ENCODE measurements at regions not wholly inside any gene's neighbourhood (a gene's known extent, or its start where the extent isn't known, plus 50 kb on each side); places are given as distances from the start of the nearest gene placed in this dataset.

DNA sequence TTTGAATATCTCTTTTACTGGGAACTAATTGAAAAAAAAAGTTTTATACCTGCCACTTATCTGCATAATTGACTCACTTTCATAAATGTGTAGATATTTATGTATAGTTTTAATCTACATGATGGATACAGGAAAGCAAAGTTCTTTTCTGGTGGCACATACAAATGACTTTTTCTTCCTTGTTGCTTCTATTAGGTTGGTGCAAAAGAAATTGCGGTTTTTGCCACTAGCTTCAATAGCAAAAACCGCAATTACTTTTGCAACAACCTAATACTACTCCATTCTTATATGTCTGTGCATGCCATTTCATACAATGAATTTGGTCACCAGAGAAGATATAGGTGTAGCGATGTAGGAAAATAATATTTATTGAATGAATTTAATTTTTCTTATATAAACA, 344.5 kb upstream of the PCDH20 start:
- no peaks in the 10 kb centered on the region for H3K4me1 ChIP-seq
- H3K9me3 ChIP-seq: peaks cover 3% of the 10 kb centered on the region; the same call in 1 of the 2 replicates
- H3K27me3 ChIP-seq: no peaks in the 10 kb centered on the region
- no peaks in the 10 kb centered on the region for H3K36me3 ChIP-seq
- no peak for DNase-seq
- no peak overlapping the region for H3K4me3 ChIP-seq (ENCODE audit: low read depth, low read length)
- no peak for TF ChIP-seq CTCF (IDR thresholded peaks at IDR 0.05; ENCODE audit: low read depth, low read length)

DNA sequence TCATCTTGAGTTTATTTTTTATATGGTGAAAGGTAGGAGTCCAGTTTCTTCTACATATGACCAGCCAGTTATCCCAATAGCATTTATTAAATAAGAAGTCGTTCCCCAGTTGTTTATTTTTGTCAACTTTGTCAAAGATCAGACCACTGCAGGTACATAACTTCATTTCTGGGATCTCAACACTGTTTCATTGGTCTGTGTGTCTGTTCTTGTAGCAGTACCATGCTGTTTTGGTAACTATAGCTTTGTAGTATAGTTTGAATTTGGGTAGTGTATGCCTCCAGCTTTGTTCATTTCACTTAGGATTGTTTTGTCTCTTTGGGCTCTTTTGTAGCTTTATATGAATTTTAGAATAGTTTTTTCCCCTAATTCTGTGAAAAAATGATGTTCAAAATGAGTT, 340.4 kb upstream of the PCDH20 start:
- no peaks in the 10 kb centered on the region for H3K4me1 ChIP-seq
- H3K36me3 ChIP-seq: no peaks in the 10 kb centered on the region
- no peaks in the 10 kb centered on the region for H3K27me3 ChIP-seq
- H3K4me3 ChIP-seq (ENCODE audit: low read depth, low read length): no peak overlapping the region
- H3K9me3 ChIP-seq: peaks cover 3% of the 10 kb centered on the region; the same call in 1 of the 2 replicates
- DNase-seq: no peak
- TF ChIP-seq CTCF (IDR thresholded peaks at IDR 0.05; ENCODE audit: low read depth, low read length): no peak

DNA sequence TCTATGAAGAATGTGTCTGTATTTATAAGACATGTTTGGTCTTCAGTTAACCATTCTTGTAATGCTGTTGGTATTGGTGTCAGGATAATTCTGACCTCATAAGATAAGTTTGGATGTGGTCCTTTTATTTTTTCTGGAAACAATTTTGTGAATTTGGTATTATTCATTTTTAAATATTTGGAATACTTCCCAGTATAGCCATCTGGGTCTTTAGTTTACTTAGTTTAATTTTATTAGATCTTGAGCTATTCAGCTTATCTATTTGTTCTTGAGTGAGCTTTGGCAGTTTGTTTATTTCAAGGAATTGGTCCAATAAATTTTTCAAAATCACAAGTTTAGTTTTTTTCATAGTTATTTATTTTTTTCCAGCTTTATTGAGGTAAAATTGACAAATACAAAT, 335.4 kb upstream of the PCDH20 start:
- no peak for DNase-seq
- H3K4me3 ChIP-seq (ENCODE audit: low read depth, low read length): no peak overlapping the region
- H3K9me3 ChIP-seq: peaks cover 3% of the 10 kb centered on the region; the same call in 1 of the 2 replicates
- H3K27me3 ChIP-seq: no peaks in the 10 kb centered on the region
- TF ChIP-seq CTCF (IDR thresholded peaks at IDR 0.05; ENCODE audit: low read depth, low read length): no peak
- H3K36me3 ChIP-seq: no peaks in the 10 kb centered on the region
- no peaks in the 10 kb centered on the region for H3K4me1 ChIP-seq

DNA sequence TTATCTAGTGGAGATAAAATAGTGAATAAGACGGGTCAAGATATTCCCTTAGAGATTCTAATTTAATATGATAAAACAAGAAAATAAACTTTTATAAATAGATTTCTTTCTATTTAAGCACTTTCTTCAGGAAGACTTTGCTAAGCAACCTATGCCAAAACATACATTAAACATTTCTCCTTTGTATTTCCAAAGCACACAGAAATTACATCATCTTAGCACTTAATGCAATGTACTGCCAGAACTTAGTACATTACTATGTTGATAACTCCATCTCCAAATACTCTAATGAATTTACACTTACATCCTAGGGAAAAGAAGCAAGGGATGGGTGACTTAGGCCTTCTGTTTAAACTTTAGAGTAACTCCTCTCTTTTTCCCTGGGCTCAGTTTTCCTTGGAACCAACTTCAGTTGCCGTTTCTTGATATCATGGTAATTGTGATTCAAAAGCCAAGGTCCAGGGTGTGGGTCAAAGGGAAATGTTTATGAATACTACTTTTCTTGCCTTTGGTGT, 322.6 kb upstream of the PCDH20 start:
- Histone ChIP-seq H3K27me3 (no peaks in the 10 kb centered on the region), H3K9me3 (no peaks in the 10 kb centered on the region), H3K36me3 (no peaks in the 10 kb centered on the region), H3K4me1 (no peaks in the 10 kb centered on the region), H3K4me3 (ENCODE audit: low read depth, low read length) (no peak overlapping the region)
- DNase-seq: no peak
- TF ChIP-seq CTCF (IDR thresholded peaks at IDR 0.05; ENCODE audit: low read depth, low read length): no peak

GRCh38 chr13:61734683-61735082, 319.0 kb upstream of the PCDH20 start:
- no peak for TF ChIP-seq CTCF (IDR thresholded peaks at IDR 0.05; ENCODE audit: low read depth, low read length)

DNA sequence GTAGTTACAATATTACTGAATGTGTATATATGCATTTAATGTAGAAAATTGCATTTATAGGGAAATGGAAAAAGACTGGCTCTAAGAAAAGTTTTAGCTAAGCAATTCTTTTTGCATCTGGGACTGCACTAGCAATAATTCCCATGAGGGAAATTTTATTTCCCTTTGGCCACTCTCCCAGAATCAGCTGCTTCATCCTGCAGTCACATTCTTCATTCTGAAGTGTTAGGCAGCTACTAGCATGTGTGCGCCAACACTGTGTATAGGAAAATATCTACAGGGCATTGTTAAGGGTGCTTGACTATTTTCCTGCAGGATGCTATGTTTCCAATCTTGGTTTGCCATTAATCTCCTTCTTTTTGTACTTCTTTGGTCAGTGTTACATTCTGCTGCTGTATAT, 312.8 kb upstream of the PCDH20 start:
- H3K36me3 ChIP-seq: no peaks in the 10 kb centered on the region
- DNase-seq: peak; percentile 32
- H3K4me3 ChIP-seq (ENCODE audit: low read depth, low read length): no peak overlapping the region
- H3K4me1 ChIP-seq: 0 out of 2 replicates have a peak, but pooled peaks cover 3% of the 10 kb centered on the region
- H3K9me3 ChIP-seq: no peaks in the 10 kb centered on the region
- TF ChIP-seq CTCF (IDR thresholded peaks at IDR 0.05; ENCODE audit: low read depth, low read length): no peak
- H3K27me3 ChIP-seq: no peaks in the 10 kb centered on the region

More at GRCh38 chr13:61734683-61735082, 319.0 kb upstream of the PCDH20 start:
- no peaks in the 10 kb centered on the region for H3K9me3 ChIP-seq
- H3K4me3 ChIP-seq (ENCODE audit: low read depth, low read length): no peak overlapping the region
- H3K4me1 ChIP-seq: no peaks in the 10 kb centered on the region
- no peaks in the 10 kb centered on the region for H3K27me3 ChIP-seq
- DNase-seq: no peak
- H3K36me3 ChIP-seq: no peaks in the 10 kb centered on the region

Measured in BE2C (cell line).